ENCODE measurements at regions not wholly inside any gene's neighbourhood (a gene's known extent, or its start where the extent isn't known, plus 50 kb on each side); places are given as distances from the start of the nearest gene placed in this dataset.

GRCh38 chr18:22485808-22486244, 68.1 kb upstream of the CTAGE1 start:
- Histone ChIP-seq H3K27me3 (replicated peaks in 1 of 2; ENCODE audit: control insufficient read depth in 2 of 2, extremely low read depth in 1 of 2, insufficient read depth in 2 of 2, low read length in 1 of 2) (peaks cover 0 to 4% of the 10 kb centered on the region in 2 experiments), H3K9me3 (no peaks in the 10 kb centered on the region), H3K27ac (ENCODE audit: low read length) (no peak overlapping the region), H3K4me3 (ENCODE audit: control insufficient read depth in 1 of 2, extremely low read depth in 1 of 2, low read length in 1 of 2) (no peak overlapping the region), H3K36me3 (ENCODE audit: control insufficient read depth in 2 of 2, extremely low read depth in 1 of 2, insufficient read depth in 1 of 2, low read length in 1 of 2) (no peaks in the 10 kb centered on the region), H3K4me1 (ENCODE audit: control insufficient read depth in 1 of 2, extremely low read depth in 1 of 2, insufficient read depth in 2 of 2, low read length in 2 of 2) (no peaks in the 10 kb centered on the region)
- DNase-seq (no peak), ATAC-seq (replicated peaks in 1 of 4) (no peak)
- ChIA-PET POLR2A (no interaction called here), CTCF (no interaction called here)
- no peaks in the 10 kb centered on the region for H3K36me3 Mint-ChIP-seq
- H3K9me3 Mint-ChIP-seq, result peaks cover 0 to 8% (median 5%) of the 10 kb centered on the region in 3 donors
- no peaks in the 10 kb centered on the region for H3K4me1 Mint-ChIP-seq
- no peak overlapping the region for H3K4me3 Mint-ChIP-seq
- no peak overlapping the region for H3K27ac Mint-ChIP-seq
- peaks cover 6 to 14% of the 10 kb centered on the region in 2 donors for H3K27me3 Mint-ChIP-seq
- 63% methylated on average over 4 of the region's 6 CpGs for WGBS (ENCODE audit: insufficient coverage)

DNA sequence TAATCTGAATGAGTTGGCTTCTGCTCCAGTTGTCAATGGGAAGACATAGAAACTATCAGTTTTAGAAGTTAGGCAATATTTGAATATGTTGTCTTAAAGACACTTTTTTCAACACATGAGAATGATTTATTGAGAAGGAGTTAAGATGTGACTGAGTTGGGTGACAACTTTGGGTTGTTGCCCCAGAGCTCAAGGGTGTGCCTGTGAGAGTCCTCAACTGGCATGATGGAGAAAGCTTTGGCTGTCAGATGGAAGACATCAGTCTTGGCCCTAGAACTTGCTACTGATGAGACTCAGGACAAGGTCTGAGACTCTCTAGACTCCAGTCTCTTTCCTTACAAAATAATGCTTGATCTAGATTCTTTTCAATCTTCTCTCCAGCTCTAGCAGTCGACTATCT, 69.0 kb upstream of the CTAGE1 start:
- Histone ChIP-seq H3K27ac (ENCODE audit: low read length) (no peak overlapping the region), H3K9me3 (no peaks in the 10 kb centered on the region), H3K36me3 (ENCODE audit: control insufficient read depth in 2 of 2, extremely low read depth in 1 of 2, insufficient read depth in 1 of 2, low read length in 1 of 2) (no peaks in the 10 kb centered on the region), H3K4me3 (ENCODE audit: control insufficient read depth in 1 of 2, extremely low read depth in 1 of 2, low read length in 1 of 2) (no peak overlapping the region), H3K4me1 (ENCODE audit: control insufficient read depth in 1 of 2, extremely low read depth in 1 of 2, insufficient read depth in 2 of 2, low read length in 2 of 2) (no peaks in the 10 kb centered on the region), H3K27me3 (replicated peaks in 1 of 2; ENCODE audit: control insufficient read depth in 2 of 2, extremely low read depth in 1 of 2, insufficient read depth in 2 of 2, low read length in 1 of 2) (peaks cover 0 to 4% of the 10 kb centered on the region in 2 experiments)
- WGBS (ENCODE audit: insufficient coverage), result no CpG with 5 or more reads among the region's 1 CpG
- peaks cover 6 to 14% of the 10 kb centered on the region in 2 donors for H3K27me3 Mint-ChIP-seq
- H3K4me1 Mint-ChIP-seq, result no peaks in the 10 kb centered on the region
- DNase-seq (no peak), ATAC-seq (replicated peaks in 1 of 4) (no peak)
- ChIA-PET CTCF (no interaction called here), POLR2A (no interaction called here)
- peaks cover 0 to 5% (median 5%) of the 10 kb centered on the region in 3 donors for H3K9me3 Mint-ChIP-seq
- H3K27ac Mint-ChIP-seq, result no peak overlapping the region
- H3K4me3 Mint-ChIP-seq, result no peak overlapping the region
- no peaks in the 10 kb centered on the region for H3K36me3 Mint-ChIP-seq

DNA sequence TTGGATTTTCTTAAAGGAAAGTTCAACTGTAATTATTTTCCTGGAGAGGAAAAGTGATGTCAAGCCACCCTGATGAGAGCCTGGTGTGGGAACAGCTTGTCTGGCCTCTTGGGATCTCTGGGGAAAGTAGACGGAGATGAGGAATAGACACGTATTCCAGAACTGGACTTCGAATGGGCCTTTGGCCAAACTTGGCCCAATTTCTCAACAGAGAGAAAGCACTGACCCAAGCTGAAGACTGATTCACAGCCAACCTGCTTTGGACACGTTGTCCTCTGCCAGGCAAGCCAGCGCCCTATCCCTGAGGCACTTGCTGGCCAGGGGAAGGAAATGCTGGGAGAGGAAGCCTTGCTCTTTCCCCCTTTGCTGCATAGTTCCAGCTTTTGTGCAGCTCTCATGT, 70.8 kb upstream of the CTAGE1 start:
- Mint-ChIP-seq H3K36me3 (no peaks in the 10 kb centered on the region), H3K9me3 (peaks cover 0 to 5% (median 5%) of the 10 kb centered on the region in 3 donors), H3K27ac (no peak overlapping the region), H3K4me1 (no peaks in the 10 kb centered on the region), H3K4me3 (no peak overlapping the region), H3K27me3 (peaks cover 6 to 14% of the 10 kb centered on the region in 2 donors)
- H3K36me3 ChIP-seq (ENCODE audit: control insufficient read depth in 2 of 2, extremely low read depth in 1 of 2, insufficient read depth in 1 of 2, low read length in 1 of 2), result no peaks in the 10 kb centered on the region
- H3K4me1 ChIP-seq (ENCODE audit: control insufficient read depth in 1 of 2, extremely low read depth in 1 of 2, insufficient read depth in 2 of 2, low read length in 2 of 2), result no peaks in the 10 kb centered on the region
- no peak for ATAC-seq (replicated peaks in 1 of 4)
- WGBS (ENCODE audit: insufficient coverage), result 71% methylated on average over 4 of the region's 5 CpGs
- CTCF ChIA-PET, result no interaction called here
- DNase-seq, result no peak
- no peak overlapping the region for H3K27ac ChIP-seq (ENCODE audit: low read length)
- H3K9me3 ChIP-seq, result no peaks in the 10 kb centered on the region
- no peak overlapping the region for H3K4me3 ChIP-seq (ENCODE audit: control insufficient read depth in 1 of 2, extremely low read depth in 1 of 2, low read length in 1 of 2)
- POLR2A ChIA-PET, result no interaction called here
- peaks cover 0 to 4% of the 10 kb centered on the region in 2 experiments for H3K27me3 ChIP-seq (replicated peaks in 1 of 2; ENCODE audit: control insufficient read depth in 2 of 2, extremely low read depth in 1 of 2, insufficient read depth in 2 of 2, low read length in 1 of 2)

GRCh38 chr18:22489704-22490103, 72.0 kb upstream of the CTAGE1 start:
- Mint-ChIP-seq H3K4me1 (no peaks in the 10 kb centered on the region), H3K27ac (no peak overlapping the region), H3K4me3 (no peak overlapping the region), H3K9me3 (peaks cover under 1 to 5% (median 4%) of the 10 kb centered on the region in 3 donors), H3K36me3 (no peaks in the 10 kb centered on the region), H3K27me3 (peaks cover 6 to 14% of the 10 kb centered on the region in 2 donors)
- H3K9me3 ChIP-seq, result no peaks in the 10 kb centered on the region
- ChIA-PET CTCF (no interaction called here), POLR2A (no interaction called here)
- H3K27ac ChIP-seq (ENCODE audit: low read length), result no peak overlapping the region
- DNase-seq (no peak), ATAC-seq (replicated peaks in 1 of 4) (no peak)
- H3K36me3 ChIP-seq (ENCODE audit: control insufficient read depth in 2 of 2, extremely low read depth in 1 of 2, insufficient read depth in 1 of 2, low read length in 1 of 2), result no peaks in the 10 kb centered on the region
- no peak overlapping the region for H3K4me3 ChIP-seq (ENCODE audit: control insufficient read depth in 1 of 2, extremely low read depth in 1 of 2, low read length in 1 of 2)
- H3K27me3 ChIP-seq (replicated peaks in 1 of 2; ENCODE audit: control insufficient read depth in 2 of 2, extremely low read depth in 1 of 2, insufficient read depth in 2 of 2, low read length in 1 of 2), result peaks cover 0 to 4% of the 10 kb centered on the region in 2 experiments
- no peaks in the 10 kb centered on the region for H3K4me1 ChIP-seq (ENCODE audit: control insufficient read depth in 1 of 2, extremely low read depth in 1 of 2, insufficient read depth in 2 of 2, low read length in 2 of 2)
- WGBS (ENCODE audit: insufficient coverage), result no CpG with 5 or more reads among the region's 1 CpG

- no peaks in the 10 kb centered on the region for H3K36me3 ChIP-seq (ENCODE audit: control insufficient read depth in 2 of 2, extremely low read depth in 1 of 2, insufficient read depth in 1 of 2, low read length in 1 of 2)
- Mint-ChIP-seq H3K9me3 (peaks cover 0 to 5% (median 2%) of the 10 kb centered on the region in 3 donors), H3K36me3 (no peaks in the 10 kb centered on the region), H3K4me1 (no peaks in the 10 kb centered on the region), H3K27ac (no peak overlapping the region), H3K4me3 (no peak overlapping the region), H3K27me3 (peaks cover 6 to 14% of the 10 kb centered on the region in 2 donors)
- no peaks in the 10 kb centered on the region for H3K4me1 ChIP-seq (ENCODE audit: control insufficient read depth in 1 of 2, extremely low read depth in 1 of 2, insufficient read depth in 2 of 2, low read length in 2 of 2)
- peaks cover 0 to 4% of the 10 kb centered on the region in 2 experiments for H3K27me3 ChIP-seq (replicated peaks in 1 of 2; ENCODE audit: control insufficient read depth in 2 of 2, extremely low read depth in 1 of 2, insufficient read depth in 2 of 2, low read length in 1 of 2)
- H3K4me3 ChIP-seq (ENCODE audit: control insufficient read depth in 1 of 2, extremely low read depth in 1 of 2, low read length in 1 of 2), result no peak overlapping the region
- POLR2A ChIA-PET, result no interaction called here
- DNase-seq (no peak), ATAC-seq (replicated peaks in 1 of 4) (no peak)
- WGBS (ENCODE audit: insufficient coverage), result 100% methylated on average over 1 of the region's 4 CpGs
- no peaks in the 10 kb centered on the region for H3K9me3 ChIP-seq
- H3K27ac ChIP-seq (ENCODE audit: low read length), result no peak overlapping the region
- CTCF ChIA-PET, result no interaction called here
Observed at GRCh38 chr18:22490429-22490846, 72.7 kb upstream of the CTAGE1 start.

GRCh38 chr18:22493255-22493654, 75.5 kb upstream of the CTAGE1 start:
- H3K36me3 Mint-ChIP-seq, result no peaks in the 10 kb centered on the region
- H3K9me3 Mint-ChIP-seq, result peaks cover 5 to 12% (median 11%) of the 10 kb centered on the region in 3 donors
- ATAC-seq (replicated peaks in 1 of 4) (no peak), DNase-seq (no peak)
- no peaks in the 10 kb centered on the region for H3K4me1 ChIP-seq (ENCODE audit: control insufficient read depth in 1 of 2, extremely low read depth in 1 of 2, insufficient read depth in 2 of 2, low read length in 2 of 2)
- H3K4me1 Mint-ChIP-seq, result no peaks in the 10 kb centered on the region
- peaks cover 0 to 4% of the 10 kb centered on the region in 2 experiments for H3K27me3 ChIP-seq (replicated peaks in 1 of 2; ENCODE audit: control insufficient read depth in 2 of 2, extremely low read depth in 1 of 2, insufficient read depth in 2 of 2, low read length in 1 of 2)
- CTCF ChIA-PET, result no interaction called here
- no peak overlapping the region for H3K27ac ChIP-seq (ENCODE audit: low read length)
- H3K27ac Mint-ChIP-seq, result no peak overlapping the region
- no peaks in the 10 kb centered on the region for H3K36me3 ChIP-seq (ENCODE audit: control insufficient read depth in 2 of 2, extremely low read depth in 1 of 2, insufficient read depth in 1 of 2, low read length in 1 of 2)
- no peak overlapping the region for H3K4me3 ChIP-seq (ENCODE audit: control insufficient read depth in 1 of 2, extremely low read depth in 1 of 2, low read length in 1 of 2)
- no peak overlapping the region for H3K4me3 Mint-ChIP-seq
- POLR2A ChIA-PET, result no interaction called here
- H3K9me3 ChIP-seq, result peaks cover 3% of the 10 kb centered on the region
- peaks cover 7 to 19% of the 10 kb centered on the region in 2 donors for H3K27me3 Mint-ChIP-seq

- Mint-ChIP-seq H3K4me1 (no peaks in the 10 kb centered on the region), H3K27ac (no peak overlapping the region), H3K27me3 (peaks cover 2 to 15% of the 10 kb centered on the region in 2 donors), H3K36me3 (no peaks in the 10 kb centered on the region), H3K4me3 (no peak overlapping the region), H3K9me3 (peaks cover 5 to 12% (median 8%) of the 10 kb centered on the region in 3 donors)
- no peak for ATAC-seq (replicated peaks in 1 of 4)
- Histone ChIP-seq H3K27ac (ENCODE audit: low read length) (no peak overlapping the region), H3K4me1 (ENCODE audit: control insufficient read depth in 1 of 2, extremely low read depth in 1 of 2, insufficient read depth in 2 of 2, low read length in 2 of 2) (no peaks in the 10 kb centered on the region), H3K27me3 (replicated peaks in 1 of 2; ENCODE audit: control insufficient read depth in 2 of 2, extremely low read depth in 1 of 2, insufficient read depth in 2 of 2, low read length in 1 of 2) (no peaks in the 10 kb centered on the region), H3K9me3 (peaks cover 3% of the 10 kb centered on the region), H3K4me3 (ENCODE audit: control insufficient read depth in 1 of 2, extremely low read depth in 1 of 2, low read length in 1 of 2) (no peak overlapping the region), H3K36me3 (ENCODE audit: control insufficient read depth in 2 of 2, extremely low read depth in 1 of 2, insufficient read depth in 1 of 2, low read length in 1 of 2) (no peaks in the 10 kb centered on the region)
- ChIA-PET CTCF (no interaction called here), POLR2A (no interaction called here)
- no peak for DNase-seq
- WGBS (ENCODE audit: insufficient coverage), result 91% methylated on average over 3 of the region's 4 CpGs
Observed at GRCh38 chr18:22493940-22494339, 76.2 kb upstream of the CTAGE1 start.
